Neural progenitor cell (in vitro differentiated cells): ENCODE measurements at regions not wholly inside any gene's neighbourhood (a gene's known extent, or its start where the extent isn't known, plus 50 kb on each side); places are given as distances from the start of the nearest gene placed in this dataset.

Experiments used
- DNase-seq: peaks from one replicate; pipeline ENCODE4 v3.0.0-alpha.2; 2016; ENCODE audit warnings: low spot score
- H2AFZ ChIP-seq: fragments of 200-600 bp; sonication (generic); replicated peaks from 2 replicates; pipeline ENCODE4 v1.6.1; 2016; ENCODE audit warnings: antibody characterized with exemption
- H3F3A ChIP-seq: fragments of 200-600 bp; sonication (generic); 2 replicates; pipeline ENCODE4 v1.6.1; 2016; ENCODE audit warnings: antibody characterized with exemption, low read depth
- H3K27ac ChIP-seq: fragments of 200-600 bp; sonication (generic); 2 replicates; pipeline ENCODE4 v1.5.1; 2016; ENCODE audit warnings: mild to moderate bottlenecking
- H3K27me3 ChIP-seq: fragments of 200-600 bp; sonication (generic); 2 replicates; pipeline ENCODE4 v1.6.1; 2016; ENCODE audit warnings: mild to moderate bottlenecking, moderate library complexity
- H3K36me3 ChIP-seq: fragments of 200-600 bp; sonication (generic); 2 replicates; pipeline ENCODE4 v1.5.1; 2016
- H3K4me1 ChIP-seq: fragments of 200-600 bp; sonication (generic); 2 replicates; pipeline ENCODE4 v1.6.1; 2016; ENCODE audit warnings: mixed run types
- H3K4me2 ChIP-seq: fragments of 200-600 bp; sonication (generic); 2 replicates; pipeline ENCODE4 v1.6.1; 2016
- H3K4me3 ChIP-seq: fragments of 200-600 bp; sonication (generic); 2 replicates; pipeline ENCODE4 v1.5.1; 2016
- H3K79me2 ChIP-seq: fragments of 200-600 bp; sonication (generic); 2 replicates; pipeline ENCODE4 v1.6.1; 2016; ENCODE audit warnings: low read depth
- H3K9ac ChIP-seq: fragments of 200-600 bp; sonication (generic); 2 replicates; pipeline ENCODE4 v1.6.1; 2016
- H3K9me3 ChIP-seq: fragments of 200-600 bp; sonication (generic); 2 replicates; pipeline ENCODE4 v1.5.1; 2016; ENCODE audit warnings: low read depth
- H4K20me1 ChIP-seq: fragments of 200-600 bp; sonication (generic); 2 replicates; pipeline ENCODE4 v1.6.1; 2016; ENCODE audit warnings: low read depth
- H3K27ac Mint-ChIP-seq: 3 replicates; pipeline ENCODE4 v1.8.0; 2021; ENCODE audit warnings: mixed read lengths
- H3K27me3 Mint-ChIP-seq: 2 replicates; pipeline ENCODE4 v1.8.0; 2022; ENCODE audit warnings: low read depth, mild to moderate bottlenecking, inconsistent platforms, moderate library complexity, mixed read lengths; ENCODE audit not compliant: insufficient read depth
- H3K36me3 Mint-ChIP-seq: 3 replicates; pipeline ENCODE4 v1.8.0; 2021; ENCODE audit warnings: mixed read lengths
- H3K4me1 Mint-ChIP-seq: 3 replicates; pipeline ENCODE4 v1.8.0; 2021; ENCODE audit warnings: mixed read lengths
- H3K4me3 Mint-ChIP-seq: 3 replicates; pipeline ENCODE4 v1.8.0; 2021; ENCODE audit warnings: mild to moderate bottlenecking, moderate library complexity, mixed read lengths
- H3K9me3 Mint-ChIP-seq: 3 replicates; pipeline ENCODE4 v1.8.0; 2020; ENCODE audit warnings: mixed read lengths
- CTCF ChIP-seq: fragments of 200-600 bp; sonication (generic); IDR thresholded peaks from 2 replicates; pipeline ENCODE4 v1.5.1; 2017; ENCODE audit warnings: antibody characterized with exemption, mild to moderate bottlenecking
- EZH2 ChIP-seq: fragments of 200-600 bp; sonication (generic); IDR thresholded peaks from 2 replicates; pipeline ENCODE4 v1.6.1; 2017; ENCODE audit warnings: antibody characterized with exemption, mild to moderate bottlenecking, moderate library complexity
- EZH2phosphoT487 ChIP-seq: fragments of 200-600 bp; sonication (generic); IDR thresholded peaks from 2 replicates; pipeline ENCODE4 v1.6.1; 2017; ENCODE audit warnings: antibody characterized with exemption

GRCh38 chr19:28481674-28482073 is 731.3 kb downstream of the UQCRFS1 start:
- Mint-ChIP-seq H3K36me3 (no peaks in the 10 kb centered on the region), H3K27ac (no peak overlapping the region), H3K4me3 (no peak overlapping the region), H3K9me3 (no peaks in the 10 kb centered on the region), H3K4me1 (peaks cover 9% of the 10 kb centered on the region), H3K27me3 (peaks cover 10% of the 10 kb centered on the region)
- Histone ChIP-seq H3K9ac (no peak overlapping the region), H3K4me2 (no peak overlapping the region), H3K9me3 (no peaks in the 10 kb centered on the region), H3K79me2 (no peaks in the 10 kb centered on the region), H3K27me3 (no peaks in the 10 kb centered on the region), H3K4me3 (no peak overlapping the region), H3F3A (no peaks in the 10 kb centered on the region), H3K36me3 (no peaks in the 10 kb centered on the region), H4K20me1 (no peaks in the 10 kb centered on the region), H2AFZ (no peak overlapping the region), H3K27ac (no peak overlapping the region), H3K4me1 (peaks cover 5% of the 10 kb centered on the region)
- DNase-seq: no peak
- TF ChIP-seq EZH2phosphoT487 (no peak), EZH2 (no peak), CTCF (no peak)

- no peak for DNase-seq
- Mint-ChIP-seq H3K27ac (no peak overlapping the region), H3K36me3 (no peaks in the 10 kb centered on the region), H3K27me3 (peaks cover 2% of the 10 kb centered on the region), H3K4me3 (no peak overlapping the region), H3K9me3 (no peaks in the 10 kb centered on the region), H3K4me1 (peaks cover 17% of the 10 kb centered on the region)
- Histone ChIP-seq H3F3A (no peaks in the 10 kb centered on the region), H3K9ac (no peak overlapping the region), H3K27ac (no peak overlapping the region), H3K9me3 (no peaks in the 10 kb centered on the region), H3K4me3 (no peak overlapping the region), H3K36me3 (no peaks in the 10 kb centered on the region), H2AFZ (no peak overlapping the region), H4K20me1 (no peaks in the 10 kb centered on the region), H3K27me3 (no peaks in the 10 kb centered on the region), H3K4me1 (peaks cover 2% of the 10 kb centered on the region), H3K4me2 (no peak overlapping the region), H3K79me2 (no peaks in the 10 kb centered on the region)
- TF ChIP-seq EZH2: no peak
- TF ChIP-seq CTCF: no peak
- no peak for TF ChIP-seq EZH2phosphoT487
Measured at GRCh38 chr19:28475525-28475924, 737.4 kb downstream of the UQCRFS1 start.

GRCh38 chr19:28472843-28473242 is 740.1 kb downstream of the UQCRFS1 start:
- H3K4me3 Mint-ChIP-seq: no peak overlapping the region
- H3K9me3 Mint-ChIP-seq: no peaks in the 10 kb centered on the region
- Histone ChIP-seq H3F3A (no peaks in the 10 kb centered on the region), H3K27ac (no peak overlapping the region), H3K36me3 (no peaks in the 10 kb centered on the region), H3K4me2 (no peak overlapping the region), H4K20me1 (no peaks in the 10 kb centered on the region), H3K9ac (no peak overlapping the region), H3K9me3 (no peaks in the 10 kb centered on the region), H3K4me1 (peaks cover 23% of the 10 kb centered on the region), H3K4me3 (no peak overlapping the region), H3K27me3 (no peaks in the 10 kb centered on the region), H3K79me2 (no peaks in the 10 kb centered on the region), H2AFZ (no peak overlapping the region)
- no peak overlapping the region for H3K27ac Mint-ChIP-seq
- H3K36me3 Mint-ChIP-seq: no peaks in the 10 kb centered on the region
- peaks cover 2% of the 10 kb centered on the region for H3K27me3 Mint-ChIP-seq
- TF ChIP-seq EZH2: no peak
- DNase-seq: no peak
- peaks cover 35% of the 10 kb centered on the region for H3K4me1 Mint-ChIP-seq

GRCh38 chr19:28471731-28472510 is 741.0 kb downstream of the UQCRFS1 start:
- Histone ChIP-seq H3F3A (no peaks in the 10 kb centered on the region), H3K27ac (no peak overlapping the region), H3K9me3 (no peaks in the 10 kb centered on the region), H3K79me2 (no peaks in the 10 kb centered on the region), H3K4me3 (no peak overlapping the region), H3K4me2 (no peak overlapping the region), H3K9ac (no peak overlapping the region), H3K36me3 (no peaks in the 10 kb centered on the region), H2AFZ (no peak overlapping the region), H4K20me1 (no peaks in the 10 kb centered on the region), H3K27me3 (no peaks in the 10 kb centered on the region), H3K4me1 (peaks cover 23% of the 10 kb centered on the region)
- Mint-ChIP-seq H3K27me3 (peaks cover 2% of the 10 kb centered on the region), H3K36me3 (no peaks in the 10 kb centered on the region), H3K9me3 (no peaks in the 10 kb centered on the region), H3K4me1 (peaks cover 36% of the 10 kb centered on the region), H3K4me3 (no peak overlapping the region), H3K27ac (no peak overlapping the region)
- no peak for DNase-seq
- no peak for TF ChIP-seq CTCF
- no peak for TF ChIP-seq EZH2
- no peak for TF ChIP-seq EZH2phosphoT487
